NCI-H510A (cell line): ENCODE measurements at regions not wholly inside any gene's neighbourhood (a gene's known extent, or its start where the extent isn't known, plus 50 kb on each side); places are given as distances from the start of the nearest gene placed in this dataset.

Experiments used
- DNase-seq: peaks from one replicate; lab custom pipeline; 2025; lab: John Stamatoyannopoulos, UW

DNA sequence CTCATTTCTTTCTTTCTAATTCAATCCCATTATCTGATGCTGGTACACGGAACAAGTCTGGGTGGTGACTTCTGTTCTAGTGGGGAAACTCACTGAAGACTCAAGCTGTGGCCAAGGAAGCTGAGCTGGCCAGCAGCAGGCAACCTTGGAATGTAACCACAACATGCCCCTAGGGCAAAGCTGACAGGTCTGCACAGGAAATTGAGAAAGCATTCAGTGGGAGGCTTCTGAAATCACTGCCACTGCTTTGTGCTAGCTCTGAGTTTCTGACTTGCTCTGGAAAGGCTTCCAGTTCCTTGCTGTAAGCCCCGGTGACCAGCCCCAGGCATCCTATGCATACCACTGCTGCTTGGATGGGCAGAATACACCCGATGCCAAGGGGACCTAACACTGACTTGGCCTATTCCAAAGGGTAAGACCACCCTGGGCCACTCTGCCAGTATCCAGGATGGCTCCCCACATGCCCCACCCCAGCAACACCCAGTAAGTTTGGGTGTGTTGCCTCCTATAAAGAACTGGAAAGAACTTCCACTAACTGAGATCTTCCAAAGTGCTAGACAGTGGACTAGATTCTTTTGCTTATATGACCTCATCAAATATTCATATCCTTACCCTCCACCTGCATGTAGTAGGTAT, 84.5 kb upstream of the CDKN3 start:
- no peak for DNase-seq

- no peak for DNase-seq
Observed at GRCh38 chr14:54314365-54315104, 82.3 kb upstream of the CDKN3 start.

- no peak for DNase-seq
Observed at GRCh38 chr14:54316652-54317051, 80.2 kb upstream of the CDKN3 start.

- DNase-seq = no peak
Observed at GRCh38 chr14:54317391-54317790, 79.4 kb upstream of the CDKN3 start.

DNA sequence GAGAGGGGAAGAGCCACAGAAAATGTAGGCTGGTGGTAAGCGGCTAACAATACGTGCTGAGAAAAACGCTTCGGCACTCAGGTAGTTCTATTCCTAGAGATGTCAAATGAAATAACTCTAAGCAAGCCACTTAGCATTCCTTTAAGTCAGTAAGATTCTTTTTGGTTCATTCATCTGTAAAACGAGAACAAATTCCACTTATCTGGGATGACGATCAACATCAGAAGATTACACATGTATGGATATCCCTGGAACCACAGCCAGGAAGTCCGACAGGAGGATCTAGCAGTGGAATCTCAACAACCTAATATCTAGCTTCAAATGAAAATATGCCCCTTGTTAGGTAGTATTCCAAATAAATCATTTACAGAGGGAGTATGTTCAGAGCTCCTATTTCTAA, 74.6 kb upstream of the CDKN3 start:
- DNase-seq = no peak

DNA sequence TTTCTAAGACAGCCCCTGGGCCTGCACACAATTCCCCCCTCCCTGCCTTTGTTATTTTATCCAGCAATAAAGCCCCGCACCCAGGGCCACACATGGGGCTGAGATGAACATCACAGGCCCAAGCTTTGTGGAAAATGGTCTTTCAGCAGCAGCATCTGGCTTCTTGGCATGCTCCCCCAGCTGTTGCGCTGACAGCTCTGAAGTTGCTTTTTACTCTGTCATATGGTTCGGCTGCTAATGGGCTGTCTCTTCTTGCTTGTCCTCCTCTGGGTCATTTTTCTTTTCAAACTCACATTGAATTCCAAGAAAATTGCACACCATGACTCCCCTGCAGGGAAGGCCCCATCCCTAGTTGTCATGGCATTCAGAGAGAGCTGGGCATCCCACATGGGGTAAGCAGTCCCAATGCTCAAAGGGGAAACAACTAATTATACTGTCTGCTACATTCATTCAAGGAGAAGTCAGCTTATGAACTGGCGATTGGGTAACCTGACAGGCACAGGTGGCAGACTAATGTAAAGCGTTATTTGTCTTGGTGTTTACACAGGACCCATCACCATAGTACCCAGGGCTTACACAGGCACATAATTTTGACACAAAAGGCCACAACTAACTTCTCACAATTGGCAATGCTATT, 74.0 kb upstream of the CDKN3 start:
- DNase-seq = no peak

- no peak for DNase-seq
Observed at GRCh38 chr14:54325766-54326165, 71.0 kb upstream of the CDKN3 start.

- DNase-seq = no peak
Observed at GRCh38 chr14:54329082-54329695, 67.6 kb upstream of the CDKN3 start.

- DNase-seq = no peak
Observed at GRCh38 chr14:54330876-54331275, 65.9 kb upstream of the CDKN3 start.

GRCh38 chr14:54331516-54331915, 65.3 kb upstream of the CDKN3 start:
- no peak for DNase-seq

DNA sequence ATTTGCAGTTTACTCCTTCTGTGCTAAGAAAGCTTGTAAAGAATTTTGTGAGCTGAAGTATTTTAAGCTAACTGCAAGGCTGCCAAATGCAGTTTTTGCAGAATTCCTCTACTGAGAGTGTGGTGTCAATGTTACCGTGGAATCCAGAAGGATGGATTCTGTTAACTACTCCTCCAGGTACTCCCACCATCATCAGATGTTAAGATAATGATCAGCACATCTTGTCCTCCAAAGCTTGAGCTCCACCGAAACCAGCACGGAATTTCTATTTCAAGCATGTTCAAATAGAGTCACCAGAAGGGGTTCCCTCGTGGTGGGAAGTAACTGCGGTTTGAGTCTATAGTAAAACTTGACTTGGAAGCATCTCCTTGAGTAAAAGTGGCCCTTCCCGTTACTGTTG, 64.3 kb upstream of the CDKN3 start:
- no peak for DNase-seq

GRCh38 chr14:54333511-54333910, 63.3 kb upstream of the CDKN3 start:
- DNase-seq = no peak

- DNase-seq = no peak
Observed at GRCh38 chr14:54335569-54336155, 61.1 kb upstream of the CDKN3 start.

GRCh38 chr14:54337314-54337713, 59.5 kb upstream of the CDKN3 start:
- DNase-seq = no peak

- DNase-seq = no peak
Observed at GRCh38 chr14:54338696-54339317, 58.0 kb upstream of the CDKN3 start.

GRCh38 chr14:54339771-54340170, 57.0 kb upstream of the CDKN3 start:
- no peak for DNase-seq

- no peak for DNase-seq
Observed at GRCh38 chr14:54342806-54343205, 54.0 kb upstream of the CDKN3 start.

GRCh38 chr14:54343272-54344121, 53.3 kb upstream of the CDKN3 start:
- DNase-seq = peak; percentile 54

GRCh38 chr14:54344445-54344844, 52.4 kb upstream of the CDKN3 start:
- DNase-seq = no peak

GRCh38 chr14:54346257-54346656, 50.5 kb upstream of the CDKN3 start:
- no peak for DNase-seq
